Neural progenitor cell (in vitro differentiated cells): ENCODE measurements at regions not wholly inside any gene's neighbourhood (a gene's known extent, or its start where the extent isn't known, plus 50 kb on each side); places are given as distances from the start of the nearest gene placed in this dataset.

Source experiments
- DNase-seq: peaks from one replicate; pipeline ENCODE4 v3.0.0-alpha.2; 2016; ENCODE audit warnings: low spot score
- H2AFZ ChIP-seq: fragments of 200-600 bp; sonication (generic); replicated peaks from 2 replicates; pipeline ENCODE4 v1.6.1; 2016; ENCODE audit warnings: antibody characterized with exemption
- H3F3A ChIP-seq: fragments of 200-600 bp; sonication (generic); 2 replicates; pipeline ENCODE4 v1.6.1; 2016; ENCODE audit warnings: antibody characterized with exemption, low read depth
- H3K27ac ChIP-seq: fragments of 200-600 bp; sonication (generic); 2 replicates; pipeline ENCODE4 v1.5.1; 2016; ENCODE audit warnings: mild to moderate bottlenecking
- H3K27me3 ChIP-seq: fragments of 200-600 bp; sonication (generic); 2 replicates; pipeline ENCODE4 v1.6.1; 2016; ENCODE audit warnings: mild to moderate bottlenecking, moderate library complexity
- H3K36me3 ChIP-seq: fragments of 200-600 bp; sonication (generic); 2 replicates; pipeline ENCODE4 v1.5.1; 2016
- H3K4me1 ChIP-seq: fragments of 200-600 bp; sonication (generic); 2 replicates; pipeline ENCODE4 v1.6.1; 2016; ENCODE audit warnings: mixed run types
- H3K4me2 ChIP-seq: fragments of 200-600 bp; sonication (generic); 2 replicates; pipeline ENCODE4 v1.6.1; 2016
- H3K4me3 ChIP-seq: fragments of 200-600 bp; sonication (generic); 2 replicates; pipeline ENCODE4 v1.5.1; 2016
- H3K79me2 ChIP-seq: fragments of 200-600 bp; sonication (generic); 2 replicates; pipeline ENCODE4 v1.6.1; 2016; ENCODE audit warnings: low read depth
- H3K9ac ChIP-seq: fragments of 200-600 bp; sonication (generic); 2 replicates; pipeline ENCODE4 v1.6.1; 2016
- H3K9me3 ChIP-seq: fragments of 200-600 bp; sonication (generic); 2 replicates; pipeline ENCODE4 v1.5.1; 2016; ENCODE audit warnings: low read depth
- H4K20me1 ChIP-seq: fragments of 200-600 bp; sonication (generic); 2 replicates; pipeline ENCODE4 v1.6.1; 2016; ENCODE audit warnings: low read depth
- H3K27ac Mint-ChIP-seq: 3 replicates; pipeline ENCODE4 v1.8.0; 2021; ENCODE audit warnings: mixed read lengths
- H3K27me3 Mint-ChIP-seq: 2 replicates; pipeline ENCODE4 v1.8.0; 2022; ENCODE audit warnings: low read depth, mild to moderate bottlenecking, inconsistent platforms, moderate library complexity, mixed read lengths; ENCODE audit not compliant: insufficient read depth
- H3K36me3 Mint-ChIP-seq: 3 replicates; pipeline ENCODE4 v1.8.0; 2021; ENCODE audit warnings: mixed read lengths
- H3K4me1 Mint-ChIP-seq: 3 replicates; pipeline ENCODE4 v1.8.0; 2021; ENCODE audit warnings: mixed read lengths
- H3K4me3 Mint-ChIP-seq: 3 replicates; pipeline ENCODE4 v1.8.0; 2021; ENCODE audit warnings: mild to moderate bottlenecking, moderate library complexity, mixed read lengths
- H3K9me3 Mint-ChIP-seq: 3 replicates; pipeline ENCODE4 v1.8.0; 2020; ENCODE audit warnings: mixed read lengths
- EZH2 ChIP-seq: fragments of 200-600 bp; sonication (generic); IDR thresholded peaks from 2 replicates; pipeline ENCODE4 v1.6.1; 2017; ENCODE audit warnings: antibody characterized with exemption, mild to moderate bottlenecking, moderate library complexity
- EZH2phosphoT487 ChIP-seq: fragments of 200-600 bp; sonication (generic); IDR thresholded peaks from 2 replicates; pipeline ENCODE4 v1.6.1; 2017; ENCODE audit warnings: antibody characterized with exemption
- TF ChIP-seq, protein P1 (sequence below): fragments of 200-600 bp; sonication (generic); IDR thresholded peaks from 2 replicates; pipeline ENCODE4 v1.5.1; 2017; ENCODE audit warnings: antibody characterized with exemption, mild to moderate bottlenecking

- Histone ChIP-seq H3K4me3 (no peak overlapping the region), H3K27me3 (no peaks in the 10 kb centered on the region), H3K9me3 (no peaks in the 10 kb centered on the region), H4K20me1 (no peaks in the 10 kb centered on the region), H3K4me2 (no peak overlapping the region), H3F3A (no peaks in the 10 kb centered on the region), H3K27ac (no peak overlapping the region), H3K79me2 (no peaks in the 10 kb centered on the region), H3K9ac (no peak overlapping the region), H3K36me3 (peaks cover 8% of the 10 kb centered on the region), H3K4me1 (no peaks in the 10 kb centered on the region), H2AFZ (no peak overlapping the region)
- no peak for DNase-seq
- H3K4me3 Mint-ChIP-seq = no peak overlapping the region
- no peaks in the 10 kb centered on the region for H3K27me3 Mint-ChIP-seq
- H3K4me1 Mint-ChIP-seq = no peaks in the 10 kb centered on the region
- H3K36me3 Mint-ChIP-seq = no peaks in the 10 kb centered on the region
- H3K27ac Mint-ChIP-seq = no peak overlapping the region
- no peak for TF ChIP-seq EZH2
- TF ChIP-seq EZH2phosphoT487 = no peak
- TF ChIP-seq, protein P1, sequence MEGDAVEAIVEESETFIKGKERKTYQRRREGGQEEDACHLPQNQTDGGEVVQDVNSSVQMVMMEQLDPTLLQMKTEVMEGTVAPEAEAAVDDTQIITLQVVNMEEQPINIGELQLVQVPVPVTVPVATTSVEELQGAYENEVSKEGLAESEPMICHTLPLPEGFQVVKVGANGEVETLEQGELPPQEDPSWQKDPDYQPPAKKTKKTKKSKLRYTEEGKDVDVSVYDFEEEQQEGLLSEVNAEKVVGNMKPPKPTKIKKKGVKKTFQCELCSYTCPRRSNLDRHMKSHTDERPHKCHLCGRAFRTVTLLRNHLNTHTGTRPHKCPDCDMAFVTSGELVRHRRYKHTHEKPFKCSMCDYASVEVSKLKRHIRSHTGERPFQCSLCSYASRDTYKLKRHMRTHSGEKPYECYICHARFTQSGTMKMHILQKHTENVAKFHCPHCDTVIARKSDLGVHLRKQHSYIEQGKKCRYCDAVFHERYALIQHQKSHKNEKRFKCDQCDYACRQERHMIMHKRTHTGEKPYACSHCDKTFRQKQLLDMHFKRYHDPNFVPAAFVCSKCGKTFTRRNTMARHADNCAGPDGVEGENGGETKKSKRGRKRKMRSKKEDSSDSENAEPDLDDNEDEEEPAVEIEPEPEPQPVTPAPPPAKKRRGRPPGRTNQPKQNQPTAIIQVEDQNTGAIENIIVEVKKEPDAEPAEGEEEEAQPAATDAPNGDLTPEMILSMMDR = no peak
- H3K9me3 Mint-ChIP-seq = peaks cover 6% of the 10 kb centered on the region
These were observed 545.6 kb downstream of the CAAP1 start for GRCh38 chr9:26346942-26347477.

- Histone ChIP-seq H3K27ac (no peak overlapping the region), H3K4me1 (no peaks in the 10 kb centered on the region), H3F3A (no peaks in the 10 kb centered on the region), H4K20me1 (no peaks in the 10 kb centered on the region), H3K4me2 (no peak overlapping the region), H3K4me3 (no peak overlapping the region), H3K27me3 (no peaks in the 10 kb centered on the region), H3K79me2 (no peaks in the 10 kb centered on the region), H2AFZ (no peak overlapping the region), H3K9ac (no peak overlapping the region), H3K9me3 (no peaks in the 10 kb centered on the region), H3K36me3 (peaks cover 8% of the 10 kb centered on the region)
- peaks cover 3% of the 10 kb centered on the region for H3K9me3 Mint-ChIP-seq
- H3K4me1 Mint-ChIP-seq = no peaks in the 10 kb centered on the region
- H3K27ac Mint-ChIP-seq = no peak overlapping the region
- no peak overlapping the region for H3K4me3 Mint-ChIP-seq
- no peak for DNase-seq
- no peaks in the 10 kb centered on the region for H3K36me3 Mint-ChIP-seq
- H3K27me3 Mint-ChIP-seq = no peaks in the 10 kb centered on the region
- TF ChIP-seq EZH2 = no peak
- TF ChIP-seq, protein P1 = no peak
- TF ChIP-seq EZH2phosphoT487 = no peak
These were observed 551.1 kb downstream of the CAAP1 start for GRCh38 chr9:26341545-26341944.

GRCh38 chr9:26339796-26340195 lies 552.8 kb downstream of the CAAP1 start:
- Histone ChIP-seq H4K20me1 (no peaks in the 10 kb centered on the region), H3K79me2 (no peaks in the 10 kb centered on the region)
- TF ChIP-seq EZH2phosphoT487 = no peak
- TF ChIP-seq EZH2 = no peak
- TF ChIP-seq, protein P1 = no peak

More at GRCh38 chr9:26339796-26340195, 552.8 kb downstream of the CAAP1 start:
- H3K4me2 ChIP-seq = no peak overlapping the region
- no peaks in the 10 kb centered on the region for H3K9me3 ChIP-seq
- Mint-ChIP-seq H3K4me3 (no peak overlapping the region), H3K4me1 (no peaks in the 10 kb centered on the region), H3K36me3 (no peaks in the 10 kb centered on the region), H3K27me3 (no peaks in the 10 kb centered on the region), H3K27ac (no peak overlapping the region), H3K9me3 (peaks cover 3% of the 10 kb centered on the region)
- peaks cover 6% of the 10 kb centered on the region for H3K36me3 ChIP-seq
- no peaks in the 10 kb centered on the region for H3K27me3 ChIP-seq
- H3K4me3 ChIP-seq = no peak overlapping the region
- DNase-seq = no peak
- H3K4me1 ChIP-seq = no peaks in the 10 kb centered on the region
- no peak overlapping the region for H3K27ac ChIP-seq
- no peaks in the 10 kb centered on the region for H3F3A ChIP-seq
- no peak overlapping the region for H2AFZ ChIP-seq
- no peak overlapping the region for H3K9ac ChIP-seq
